IMR-90 (cell line): ENCODE measurements at regions not wholly inside any gene's neighbourhood (a gene's known extent, or its start where the extent isn't known, plus 50 kb on each side); places are given as distances from the start of the nearest gene placed in this dataset.

Source experiments
- ATAC-seq: fragments of 200-7000 bp; cut with Tn5 transposase; 2 replicates; pipeline ENCODE4 v1.9.1; 2020; ENCODE audit warnings: low read depth, mild to moderate bottlenecking, moderate library complexity
- BruUV-seq: library from RNA; stranded (reverse); fragments of 400-500 nt; replicated peaks from 2 replicates; lab custom pipeline; 2021; lab: Mats Ljungman, UMichigan
- CTCF ChIA-PET: fragments of 300-600 bp; formaldehyde crosslinking; extraction: SDS; loops from one replicate; lab custom pipeline; 2021; ENCODE audit warnings: antibody characterized with exemption; lab: Yijun Ruan, JAX
- POLR2A ChIA-PET: fragments of 300-600 bp; sonication (Branson Sonifier 250); formaldehyde crosslinking; loops from one replicate; lab custom pipeline; 2022; ENCODE audit warnings: antibody characterized with exemption; ENCODE audit not compliant: unreplicated experiment; lab: Charles Lee
- DNase-seq: peaks from one replicate; pipeline ENCODE4 v3.0.0; 2013
- H2AFZ ChIP-seq: replicated peaks from 2 replicates; pipeline ENCODE3; 2013; ENCODE audit warnings: low read length, mild to moderate bottlenecking; ENCODE audit not compliant: poor library complexity
- H2AK5ac ChIP-seq: 2 replicates; pipeline ENCODE4 v1.6.1; 2013; ENCODE audit warnings: low read depth, low read length, inconsistent platforms
- H2AK9ac ChIP-seq: replicated peaks from 2 replicates; pipeline ENCODE3; 2013; ENCODE audit warnings: mild to moderate bottlenecking, low read depth, low read length, moderate library complexity; ENCODE audit not compliant: poor library complexity
- H2BK120ac ChIP-seq: 2 replicates; pipeline ENCODE4 v1.6.1; 2013; ENCODE audit warnings: low read depth, low read length, inconsistent platforms
- H2BK15ac ChIP-seq: 3 replicates; pipeline ENCODE4 v1.6.1; 2013; ENCODE audit warnings: low read depth, low read length, inconsistent platforms
- H2BK20ac ChIP-seq: 2 replicates; pipeline ENCODE4 v1.6.1; 2013; ENCODE audit warnings: low read depth, mild to moderate bottlenecking, inconsistent platforms, low read length, moderate library complexity
- H2BK5ac ChIP-seq: 2 replicates; pipeline ENCODE4 v1.6.1; 2013; ENCODE audit warnings: mild to moderate bottlenecking, low read depth, low read length, inconsistent platforms; ENCODE audit not compliant: poor library complexity, severe bottlenecking
- H3K14ac ChIP-seq: replicated peaks from 2 replicates; pipeline ENCODE4 v1.6.1; 2013; ENCODE audit warnings: low read depth, low read length, inconsistent platforms
- H3K18ac ChIP-seq: 2 replicates; pipeline ENCODE4 v1.6.1; 2013; ENCODE audit warnings: low read depth, low read length, control low read depth
- H3K23ac ChIP-seq: 2 replicates; pipeline ENCODE4 v1.6.1; 2013; ENCODE audit warnings: low read depth, low read length, inconsistent platforms
- H3K27ac ChIP-seq: 2 replicates; pipeline ENCODE4 v1.5.1; 2013; ENCODE audit warnings: mild to moderate bottlenecking, control low read depth, low read length; ENCODE audit not compliant: insufficient read depth
- H3K27me3 ChIP-seq: 2 replicates; pipeline ENCODE4 v1.6.1; 2013; ENCODE audit warnings: low read length; ENCODE audit not compliant: control insufficient read depth, insufficient read depth
- H3K36me3 ChIP-seq: 2 replicates; pipeline ENCODE4 v1.6.1; 2013; ENCODE audit warnings: low read length, mixed read lengths; ENCODE audit not compliant: control insufficient read depth, insufficient read depth
- H3K4ac ChIP-seq: 2 replicates; pipeline ENCODE4 v1.6.1; 2013; ENCODE audit warnings: low read depth, low read length, inconsistent platforms
- H3K4me1 ChIP-seq: 2 replicates; pipeline ENCODE4 v1.6.1; 2013; ENCODE audit warnings: low read length, mixed read lengths; ENCODE audit not compliant: control insufficient read depth, insufficient read depth
- H3K4me2 ChIP-seq: 2 replicates; pipeline ENCODE4 v1.6.1; 2013; ENCODE audit warnings: low read depth, mild to moderate bottlenecking, control low read depth, low read length, moderate library complexity
- H3K4me3 ChIP-seq: 2 replicates; pipeline ENCODE4 v1.5.1; 2013; ENCODE audit warnings: low read depth, mild to moderate bottlenecking, control low read depth, low read length, moderate library complexity; ENCODE audit not compliant: insufficient read depth
- H3K56ac ChIP-seq: 2 replicates; pipeline ENCODE4 v1.6.1; 2013; ENCODE audit warnings: low read length, inconsistent platforms; ENCODE audit not compliant: insufficient read depth; ENCODE audit errors: extremely low read depth
- H3K79me1 ChIP-seq, 2 experiments: 2 replicates each; pipeline ENCODE4 v1.6.1; 2013; ENCODE audit warnings: low read length in 2 of 2, inconsistent platforms in 1 of 2, low read depth in 1 of 2
- H3K9ac ChIP-seq: 2 replicates; pipeline ENCODE4 v1.6.1; 2013; ENCODE audit warnings: low read depth, low read length, control low read depth
- H3K9me1 ChIP-seq: 2 replicates; pipeline ENCODE4 v1.6.1; 2013; ENCODE audit warnings: low read length, inconsistent platforms; ENCODE audit not compliant: insufficient read depth
- H3K9me3 ChIP-seq: 2 replicates; pipeline ENCODE4 v1.6.1; 2013; ENCODE audit warnings: low read length; ENCODE audit not compliant: control insufficient read depth, insufficient read depth
- H4K20me1 ChIP-seq: 2 replicates; pipeline ENCODE4 v1.6.1; 2013; ENCODE audit warnings: low read length, inconsistent platforms; ENCODE audit not compliant: insufficient read depth
- H4K5ac ChIP-seq: 2 replicates; pipeline ENCODE4 v1.6.1; 2013; ENCODE audit warnings: mild to moderate bottlenecking, low read depth, low read length, control low read depth
- H4K8ac ChIP-seq, 2 experiments: 2 replicates each; pipeline ENCODE4 v1.6.1; 2013; ENCODE audit warnings: low read depth in 2 of 2, low read length in 2 of 2, control low read depth in 1 of 2, inconsistent platforms in 1 of 2
- H4K91ac ChIP-seq: 2 replicates; pipeline ENCODE4 v1.6.1; 2013; ENCODE audit warnings: low read depth, low read length, inconsistent platforms; ENCODE audit not compliant: insufficient read depth
- SMC3 ChIP-seq: fragments of 150-350 bp; IDR thresholded peaks from 2 replicates; pipeline ENCODE4 v1.6.1; 2016; ENCODE audit warnings: low read depth, mild to moderate bottlenecking, antibody characterized with exemption, low read length, moderate library complexity
- WGBS, 2 experiments: methylation state at CpG; one replicate each; pipeline versions ENCODE4 v1.1.5 to v1.1.7; 2013; ENCODE audit warnings: missing lambda C conversion rate in 2 of 2; ENCODE audit not compliant: insufficient read length in 1 of 2; ENCODE audit errors: extremely low coverage in 2 of 2; 5-methylcytosine and 5-hydroxymethylcytosine counted together
- dilution Hi-C: fragments of 300-500 bp; cut with HindIII; formaldehyde crosslinking; loops from one replicate; pipeline ENCODE4 v1.14.3; 2018; ENCODE audit warnings: low sequenced_read_pairs; ENCODE audit not compliant: unreplicated experiment
- in situ Hi-C: fragments of 300-500 bp; cut with MboI; formaldehyde crosslinking; loops from 3 replicates; pipeline ENCODE4 v1.14.3; 2019; ENCODE audit warnings: low sequenced_read_pairs, inconsistent platforms, mixed read lengths
- intact Hi-C: fragments of 100-400 bp; cut with micrococcal nuclease; formaldehyde crosslinking; loops from 2 replicates; pipeline ENCODE4 v1.10.0; 2022
- TF ChIP-seq, protein P1 (sequence below): conservative IDR thresholded peaks from 2 replicates; pipeline ENCODE4 v1.5.1; 2012; ENCODE audit warnings: mild to moderate bottlenecking, low read depth, low read length, improper control_type of control experiment

DNA sequence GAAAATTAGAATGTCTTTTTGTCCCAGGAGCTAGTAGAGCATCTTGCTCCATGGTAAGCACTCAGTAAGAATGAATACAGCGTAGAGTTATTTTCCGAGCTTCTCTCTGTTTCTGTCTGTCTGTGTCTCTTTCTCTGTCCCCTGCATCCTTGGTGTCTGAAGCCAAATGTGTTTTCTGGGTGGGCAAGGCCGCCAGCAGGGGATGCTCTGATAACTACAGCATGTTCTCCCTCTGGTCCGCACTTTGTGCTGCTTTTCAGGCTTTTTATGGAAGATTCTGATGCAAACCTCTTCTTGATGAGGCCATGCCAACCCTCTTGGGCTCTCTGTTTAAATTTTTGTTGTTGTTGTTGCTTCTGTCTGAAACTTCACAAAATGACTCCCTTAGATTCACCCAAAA lies 142.8 kb upstream of the UBL3 start:
- Histone ChIP-seq H3K4ac (peak overlapping the region; percentile 84), H3K36me3 (no peaks in the 10 kb centered on the region), H3K4me3 (no peak overlapping the region), H2AK5ac (peak overlapping the region; percentile 1; the same call in 1 of the 2 replicates), H4K5ac (no peak overlapping the region; the same call in 1 of the 2 replicates), H3K23ac (no peak overlapping the region), H4K91ac (peak overlapping the region; percentile 65; the same call in 1 of the 2 replicates), H3K14ac (peak overlapping the region; percentile 82; the same call in 1 of the 2 replicates), H3K4me1 (peaks cover 15% of the 10 kb centered on the region), H3K18ac (peak overlapping the region; percentile 86; the same call in 1 of the 2 replicates), H3K56ac (no peak overlapping the region), H2BK15ac (peak overlapping the region; percentile 68; the same call in 1 of the 3 replicates), H3K27ac (no peak overlapping the region), H3K27me3 (no peaks in the 10 kb centered on the region), H2AK9ac (no peak overlapping the region), H4K8ac (peak overlapping the region; percentile 6 to 22; a peak in 1 of 4 replicates), H2AFZ (no peak overlapping the region), H2BK120ac (peak overlapping the region; percentile 94), H3K9me3 (peaks cover 3% of the 10 kb centered on the region), H3K79me1 (0 out of 4 replicates have a peak, but pooled peaks cover 0 to 4% of the 10 kb centered on the region in 2 experiments), H2BK20ac (peak overlapping the region; percentile 81; the same call in 1 of the 2 replicates), H2BK5ac (no peak overlapping the region), H3K9me1 (peaks cover 15% of the 10 kb centered on the region), H4K20me1 (no peaks in the 10 kb centered on the region), H3K9ac (no peak overlapping the region), H3K4me2 (no peak overlapping the region)
- DNase-seq = no peak
- no TSS peak for BruUV-seq
- 100% methylated on average over 2 of the region's 4 CpGs; no CpG with 5 or more reads in 1 of the 2 experiments for WGBS, 2 experiments
- CTCF ChIA-PET = interaction anchor here (0.6 to 1.5 kb wide), 5 partner anchors 9 to 578 kb away, joined by 3 to 5 read pairs (median 3); no protein-coding TSS in a partner anchor
- POLR2A ChIA-PET = no interaction called here
- intact Hi-C loops = no loop called here
- TF ChIP-seq SMC3 = no peak
- TF ChIP-seq, protein P1, sequence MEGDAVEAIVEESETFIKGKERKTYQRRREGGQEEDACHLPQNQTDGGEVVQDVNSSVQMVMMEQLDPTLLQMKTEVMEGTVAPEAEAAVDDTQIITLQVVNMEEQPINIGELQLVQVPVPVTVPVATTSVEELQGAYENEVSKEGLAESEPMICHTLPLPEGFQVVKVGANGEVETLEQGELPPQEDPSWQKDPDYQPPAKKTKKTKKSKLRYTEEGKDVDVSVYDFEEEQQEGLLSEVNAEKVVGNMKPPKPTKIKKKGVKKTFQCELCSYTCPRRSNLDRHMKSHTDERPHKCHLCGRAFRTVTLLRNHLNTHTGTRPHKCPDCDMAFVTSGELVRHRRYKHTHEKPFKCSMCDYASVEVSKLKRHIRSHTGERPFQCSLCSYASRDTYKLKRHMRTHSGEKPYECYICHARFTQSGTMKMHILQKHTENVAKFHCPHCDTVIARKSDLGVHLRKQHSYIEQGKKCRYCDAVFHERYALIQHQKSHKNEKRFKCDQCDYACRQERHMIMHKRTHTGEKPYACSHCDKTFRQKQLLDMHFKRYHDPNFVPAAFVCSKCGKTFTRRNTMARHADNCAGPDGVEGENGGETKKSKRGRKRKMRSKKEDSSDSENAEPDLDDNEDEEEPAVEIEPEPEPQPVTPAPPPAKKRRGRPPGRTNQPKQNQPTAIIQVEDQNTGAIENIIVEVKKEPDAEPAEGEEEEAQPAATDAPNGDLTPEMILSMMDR = 0 out of 2 replicates have a peak, but pooled peaks have one; percentile 2
- in situ Hi-C loops = no loop called here
- ATAC-seq = no peak
- dilution Hi-C loops = no loop called here
